ENCODE measurements at regions not wholly inside any gene's neighbourhood (a gene's known extent, or its start where the extent isn't known, plus 50 kb on each side); places are given as distances from the start of the nearest gene placed in this dataset.
A peak's percentile ranks its signal among the peaks of the same experiment; 100 is the strongest.
"Not testable (repeated sequence)": the region's sequence is repeated elsewhere in the genome, so short reads cannot be mapped to it uniquely, and the experiment has no call there.

DNA sequence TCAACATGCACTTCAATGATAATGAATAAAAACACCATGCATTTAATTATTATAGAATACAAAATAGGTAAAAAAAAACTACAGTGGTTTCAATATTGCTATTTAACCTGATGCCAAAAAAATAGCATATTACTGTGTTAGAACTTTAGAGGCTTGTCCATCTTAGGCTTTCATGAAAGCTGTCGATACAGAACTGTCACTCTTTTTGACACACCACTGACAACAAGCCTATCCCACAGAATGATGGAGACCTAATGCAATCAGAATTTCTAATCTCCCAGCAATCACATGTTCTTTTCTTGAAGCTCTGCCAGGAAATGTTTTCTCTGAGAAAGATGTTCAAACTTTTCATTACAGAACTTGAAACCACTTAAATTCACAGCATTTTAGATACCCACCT lies 490.3 kb upstream of the EPHA6 start:
- DNase-seq (ENCODE audit: low spot score) = no peak

DNA sequence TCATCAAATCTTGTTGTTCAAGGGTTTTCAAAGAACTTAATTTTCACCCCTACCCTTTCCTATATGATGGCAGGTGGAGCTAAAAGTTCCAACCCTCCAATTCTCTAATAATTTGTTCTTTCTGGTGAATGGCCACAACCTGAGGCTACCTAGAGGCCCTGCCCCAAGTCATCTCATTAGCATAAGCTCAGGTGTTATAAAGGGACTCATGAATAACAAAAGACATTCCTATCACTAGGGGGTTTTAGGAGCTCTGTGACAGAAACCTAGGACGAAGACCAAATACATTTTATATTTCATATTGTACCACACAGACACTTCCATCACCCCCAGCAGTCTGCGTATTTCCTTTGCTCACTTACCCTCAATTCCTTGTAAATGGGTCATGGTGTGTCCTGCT lies 483.6 kb upstream of the EPHA6 start:
- no peak for DNase-seq (ENCODE audit: low spot score)

DNA sequence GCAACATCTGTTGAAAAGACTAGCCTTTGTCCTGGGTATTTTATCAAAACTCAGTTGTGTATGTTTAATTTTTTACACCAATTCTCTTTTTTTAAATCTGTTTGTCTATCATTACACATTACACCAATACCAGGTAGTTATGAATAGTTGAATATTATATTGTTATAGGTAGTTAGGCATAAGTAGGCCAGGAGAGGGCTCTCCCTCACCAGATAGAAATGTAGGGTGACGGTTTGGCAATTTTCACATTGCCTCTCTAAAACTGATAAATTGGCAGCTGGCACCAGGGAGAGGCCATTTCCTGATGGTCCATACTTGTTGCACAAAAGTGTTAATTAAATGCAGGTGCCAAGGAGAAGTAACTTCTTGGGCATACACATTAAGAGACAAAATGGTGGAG lies 483.1 kb upstream of the EPHA6 start:
- peak; percentile 26 for DNase-seq (ENCODE audit: low spot score)

DNA sequence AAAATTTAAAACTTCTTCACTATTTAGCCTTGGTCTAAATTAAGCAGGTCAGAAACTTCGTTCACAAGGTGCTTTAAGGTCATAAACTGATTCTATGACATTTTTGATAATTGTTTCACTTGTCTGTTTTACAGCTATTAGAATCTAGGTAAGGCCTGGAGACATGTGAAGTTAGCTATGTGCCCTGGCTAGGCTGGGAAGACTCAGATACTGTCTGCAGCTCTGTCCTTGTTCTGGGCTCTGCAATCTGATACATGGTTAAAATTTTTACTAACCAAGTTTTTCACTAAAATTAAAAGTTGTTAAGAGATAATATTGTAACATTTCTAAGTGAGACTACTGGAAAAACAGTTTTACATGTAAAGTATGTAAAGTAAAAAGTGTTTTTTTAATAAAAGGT lies 479.6 kb upstream of the EPHA6 start:
- DNase-seq (ENCODE audit: low spot score) = no peak

DNA sequence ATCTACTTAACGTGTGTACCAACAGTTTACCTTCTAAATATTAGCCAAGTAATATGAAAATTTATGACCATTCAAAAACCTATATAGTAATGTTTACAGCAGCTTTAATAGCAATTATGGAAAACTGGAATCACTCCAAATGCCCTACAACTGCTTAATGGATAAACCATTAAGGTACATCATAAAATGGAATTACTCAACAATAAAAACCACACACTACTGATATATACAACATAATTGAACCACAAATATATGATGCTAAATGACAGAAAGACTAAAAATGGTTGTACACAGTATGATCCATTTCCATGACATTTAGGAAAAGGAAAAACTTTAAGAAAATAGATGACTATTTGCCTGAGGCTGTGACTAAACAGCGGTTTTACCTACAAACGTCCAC lies 467.1 kb upstream of the EPHA6 start:
- no peak for DNase-seq (ENCODE audit: low spot score)

- not testable (repeated sequence) for DNase-seq (ENCODE audit: low spot score)
These were observed 462.8 kb upstream of the EPHA6 start for GRCh38 chr3:96351598-96351997.

- DNase-seq (ENCODE audit: low spot score) = no peak
These were observed 460.3 kb upstream of the EPHA6 start for GRCh38 chr3:96354106-96354505.

GRCh38 chr3:96354742-96355141 lies 459.7 kb upstream of the EPHA6 start:
- DNase-seq (ENCODE audit: low spot score) = no peak

GRCh38 chr3:96361241-96361640 lies 453.2 kb upstream of the EPHA6 start:
- no peak for DNase-seq (ENCODE audit: low spot score)

GRCh38 chr3:96370637-96371036 lies 443.8 kb upstream of the EPHA6 start:
- DNase-seq (ENCODE audit: low spot score) = no peak

DNA sequence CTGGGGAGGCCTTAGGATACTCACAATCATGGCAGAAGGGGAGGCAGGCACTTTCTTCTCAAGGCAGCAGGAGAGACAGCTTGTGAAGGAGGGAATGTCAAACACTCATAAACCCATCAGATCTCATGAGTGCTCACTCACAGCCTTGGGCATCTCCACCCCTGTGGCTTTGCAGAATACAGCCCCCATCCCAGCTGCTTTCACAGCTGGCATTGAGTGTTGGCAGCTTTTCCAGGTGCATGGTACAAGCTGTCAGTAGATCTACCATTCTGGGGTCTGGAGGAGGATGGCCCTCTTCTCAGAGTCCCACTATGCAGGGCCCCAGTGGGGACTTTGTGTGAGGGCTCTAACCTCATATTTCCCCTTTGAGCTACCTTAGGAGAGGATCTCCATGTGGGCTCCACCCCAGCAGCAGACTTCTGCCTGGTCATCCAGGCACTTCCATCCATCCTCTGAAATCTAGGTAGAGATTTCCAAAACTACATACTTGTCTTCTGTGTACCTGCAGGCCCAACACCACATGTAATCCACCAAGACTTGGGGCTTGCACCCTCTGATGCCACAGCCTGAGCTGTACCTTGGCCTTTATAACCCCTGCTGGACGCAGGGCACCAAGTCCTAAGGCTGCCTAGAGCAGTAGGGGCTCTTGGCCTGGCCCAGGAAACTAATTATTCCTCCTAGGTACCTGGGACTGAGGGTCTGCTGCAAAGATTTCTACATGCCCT lies 404.2 kb upstream of the EPHA6 start:
- no peak for DNase-seq (ENCODE audit: low spot score)

- DNase-seq (ENCODE audit: low spot score) = peak; percentile 63
These were observed 397.7 kb upstream of the EPHA6 start for GRCh38 chr3:96416549-96417255.

DNA sequence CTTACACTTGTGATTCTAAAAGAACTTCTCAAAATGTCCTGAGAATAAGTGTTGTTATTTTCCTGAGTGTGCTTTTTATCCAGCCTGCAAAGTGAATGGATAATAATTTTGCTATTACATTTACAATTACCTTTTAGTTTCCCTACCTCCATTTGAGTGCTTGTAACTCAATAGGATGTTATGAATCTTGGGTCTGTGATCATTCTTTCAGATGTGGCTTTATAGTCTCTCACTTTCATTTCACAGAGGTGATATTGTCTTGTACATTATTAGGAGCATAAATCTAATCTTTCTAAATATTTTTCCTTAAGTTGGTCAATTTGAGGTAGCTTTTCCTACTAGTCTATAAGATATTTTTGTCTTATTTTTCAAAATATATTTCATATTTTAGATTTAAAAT lies 386.3 kb upstream of the EPHA6 start:
- DNase-seq (ENCODE audit: low spot score) = no peak

DNA sequence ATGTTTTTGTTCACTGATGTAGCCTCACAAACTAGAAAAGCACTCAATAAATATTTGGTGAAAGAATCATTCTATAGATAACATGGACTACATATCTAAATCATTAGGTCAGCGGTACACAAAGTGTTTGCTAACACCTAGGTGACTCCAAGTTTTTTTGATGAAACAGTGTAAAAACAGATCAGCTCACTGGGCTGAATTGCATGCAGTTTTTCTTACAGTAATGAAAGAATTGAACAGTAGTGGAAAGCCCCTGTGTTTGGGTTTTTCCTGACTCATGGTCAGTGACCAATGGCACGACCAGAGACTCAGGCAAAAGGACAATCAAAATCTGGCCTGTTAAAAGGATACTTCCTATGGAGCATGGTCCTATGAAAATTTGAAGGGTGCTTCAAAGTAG lies 384.3 kb upstream of the EPHA6 start:
- DNase-seq (ENCODE audit: low spot score) = no peak

- no peak for DNase-seq (ENCODE audit: low spot score)
These were observed 379.7 kb upstream of the EPHA6 start for GRCh38 chr3:96434651-96435050.

GRCh38 chr3:96449346-96449745 lies 365.0 kb upstream of the EPHA6 start:
- no peak for DNase-seq (ENCODE audit: low spot score)

GRCh38 chr3:96449803-96450202 lies 364.6 kb upstream of the EPHA6 start:
- DNase-seq (ENCODE audit: low spot score) = no peak

- DNase-seq (ENCODE audit: low spot score) = no peak
These were observed 363.7 kb upstream of the EPHA6 start for GRCh38 chr3:96450699-96451098.

DNA sequence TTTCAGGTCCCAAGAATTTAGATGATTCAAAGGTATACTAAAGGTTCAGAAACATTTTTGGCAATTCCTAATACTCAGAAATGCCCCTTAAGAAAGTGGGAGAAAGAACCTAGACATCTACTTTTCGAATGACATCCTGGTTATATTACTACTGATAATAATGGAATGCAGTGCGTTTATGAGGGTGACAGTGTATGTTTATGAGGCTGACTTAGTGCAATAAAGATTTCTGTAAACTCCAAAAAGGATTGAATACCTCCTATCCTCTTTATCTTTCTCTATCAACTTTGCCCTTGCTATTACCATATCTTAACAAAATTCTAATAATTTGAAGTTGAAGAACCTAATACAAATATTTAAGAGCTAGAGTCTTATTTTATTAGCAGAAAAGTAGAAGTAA lies 348.9 kb upstream of the EPHA6 start:
- DNase-seq (ENCODE audit: low spot score) = no peak

DNA sequence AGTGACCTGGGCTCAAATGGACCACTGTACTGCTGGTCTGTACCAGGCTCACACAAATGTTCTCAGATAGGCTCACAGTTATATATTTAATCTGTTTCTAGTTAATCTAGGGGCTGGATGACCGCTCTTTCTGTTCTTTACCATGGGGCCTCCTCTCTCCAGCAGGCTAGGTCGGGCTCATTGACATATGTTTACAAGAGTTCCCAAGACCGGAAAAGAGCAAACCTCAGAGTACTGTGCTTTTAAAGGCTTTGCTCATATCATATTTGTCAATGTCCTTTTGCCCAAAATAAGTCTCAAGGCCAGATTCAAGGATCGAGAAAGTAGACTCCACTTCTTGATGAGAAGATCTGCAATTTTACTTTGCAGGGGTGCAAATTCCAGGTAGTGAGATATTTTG lies 348.0 kb upstream of the EPHA6 start:
- DNase-seq (ENCODE audit: low spot score) = no peak

DNA sequence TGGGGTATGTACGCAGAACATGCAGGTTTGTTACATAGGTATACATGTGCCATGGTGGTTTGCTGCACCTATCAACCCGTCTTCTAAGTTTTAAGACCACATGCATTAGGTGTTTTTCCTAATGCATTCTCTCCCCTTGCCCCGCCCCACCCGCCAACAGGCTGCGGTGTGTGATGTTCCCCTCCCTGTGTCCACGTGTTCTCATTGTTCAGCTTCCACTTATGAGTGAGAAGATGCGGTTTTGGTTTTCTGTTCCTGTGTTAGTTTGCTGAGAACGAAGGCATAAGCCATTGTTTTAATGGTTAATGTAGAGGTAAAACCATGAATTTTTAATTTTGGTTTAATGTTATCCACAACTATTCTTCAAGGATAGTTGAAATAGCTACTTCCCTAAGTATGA lies 346.8 kb upstream of the EPHA6 start:
- DNase-seq (ENCODE audit: low spot score) = no peak

DNA sequence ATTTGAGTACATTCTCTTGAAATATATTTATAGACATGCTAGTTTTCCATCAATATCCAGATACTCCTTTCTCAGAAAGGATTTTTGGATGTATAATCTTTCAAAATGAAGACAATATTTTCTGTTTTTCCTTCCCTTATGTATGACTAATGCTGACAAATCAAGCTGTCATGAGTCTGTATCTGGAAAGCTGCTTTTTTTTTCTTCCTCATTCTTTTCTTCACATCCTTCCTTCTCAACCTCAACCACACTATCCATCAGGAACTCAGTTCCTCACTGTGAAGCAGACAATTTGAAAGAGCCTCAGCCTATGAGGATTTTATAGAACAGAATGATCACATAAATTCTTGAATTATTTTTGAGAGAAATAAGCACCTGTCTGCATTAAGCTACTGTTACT lies 335.9 kb upstream of the EPHA6 start:
- DNase-seq (ENCODE audit: low spot score) = no peak

DNA sequence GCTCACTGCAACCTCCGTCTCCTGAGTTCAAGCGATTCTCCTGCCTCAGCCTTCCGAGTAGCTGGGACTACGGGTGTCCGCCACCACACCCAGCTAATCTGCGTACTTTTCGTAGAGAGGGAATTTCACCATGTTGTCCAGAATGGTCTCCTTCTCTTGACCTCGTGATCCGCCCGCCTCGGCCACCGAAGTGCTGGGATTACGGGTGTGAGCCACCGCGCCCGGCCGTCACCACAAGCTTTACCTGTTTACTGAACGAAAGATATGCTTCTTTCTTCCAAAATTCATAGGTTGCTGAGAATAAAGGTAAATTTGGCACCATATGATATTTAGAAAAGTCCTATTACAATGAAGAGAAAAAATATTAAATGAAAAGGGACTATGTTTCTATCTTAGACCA lies 333.5 kb upstream of the EPHA6 start:
- DNase-seq (ENCODE audit: low spot score) = no peak

- DNase-seq (ENCODE audit: low spot score) = not testable (repeated sequence)
These were observed 331.2 kb upstream of the EPHA6 start for GRCh38 chr3:96483191-96483590.

Data from D341Med (cell line).